Brain pericyte (primary cell): ENCODE measurements at regions not wholly inside any gene's neighbourhood (a gene's known extent, or its start where the extent isn't known, plus 50 kb on each side); places are given as distances from the start of the nearest gene placed in this dataset.
"Not testable (repeated sequence)": the region's sequence is repeated elsewhere in the genome, so short reads cannot be mapped to it uniquely, and the experiment has no call there.

ENCODE experiments used
- DNase-seq: peaks from one replicate; pipeline ENCODE4 v3.0.0-alpha.2; 2012; ENCODE audit warnings: low read depth, low spot score

GRCh38 chr18:22700920-22701319, 232.2 kb upstream of the RBBP8 start:
- no peak for DNase-seq

- no peak for DNase-seq
These were observed 231.8 kb upstream of the RBBP8 start for GRCh38 chr18:22701326-22701725.

GRCh38 chr18:22701795-22702194, 231.3 kb upstream of the RBBP8 start:
- no peak for DNase-seq

DNA sequence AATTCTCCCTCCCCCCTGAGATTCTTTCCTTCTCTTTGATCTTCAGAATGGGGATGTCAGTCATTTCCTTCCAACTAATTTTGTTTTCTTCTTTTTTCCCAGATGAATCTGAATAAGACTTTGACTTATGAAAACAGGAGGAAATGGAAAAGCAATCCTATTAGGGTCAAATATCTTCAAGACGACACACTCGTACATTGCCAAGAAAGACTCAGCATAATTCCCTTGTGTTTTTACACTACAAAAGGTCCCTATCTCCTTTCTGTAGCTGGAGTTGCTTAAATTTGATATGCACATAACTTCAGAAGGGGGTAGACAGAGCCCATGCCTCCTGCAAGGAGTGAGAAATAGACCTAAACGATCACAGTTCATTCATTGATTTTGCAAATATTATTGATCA, 230.3 kb upstream of the RBBP8 start:
- DNase-seq, result no peak

GRCh38 chr18:22703883-22704585, 229.1 kb upstream of the RBBP8 start:
- no peak for DNase-seq

DNA sequence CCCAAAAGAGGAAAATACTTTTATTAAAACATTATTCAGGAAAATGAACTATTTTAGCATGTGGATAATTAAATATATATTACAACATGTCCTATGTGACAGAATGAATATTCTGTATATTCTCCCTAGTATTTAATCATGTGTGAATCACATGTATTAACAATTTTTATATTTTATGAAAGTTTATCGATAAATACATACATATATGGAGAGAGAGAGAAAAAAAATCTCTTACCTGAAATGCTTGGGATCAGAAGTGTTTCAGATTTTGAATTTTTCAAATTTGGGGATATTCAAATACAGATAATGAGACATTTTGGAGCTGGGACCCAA, 228.6 kb upstream of the RBBP8 start:
- no peak for DNase-seq

DNA sequence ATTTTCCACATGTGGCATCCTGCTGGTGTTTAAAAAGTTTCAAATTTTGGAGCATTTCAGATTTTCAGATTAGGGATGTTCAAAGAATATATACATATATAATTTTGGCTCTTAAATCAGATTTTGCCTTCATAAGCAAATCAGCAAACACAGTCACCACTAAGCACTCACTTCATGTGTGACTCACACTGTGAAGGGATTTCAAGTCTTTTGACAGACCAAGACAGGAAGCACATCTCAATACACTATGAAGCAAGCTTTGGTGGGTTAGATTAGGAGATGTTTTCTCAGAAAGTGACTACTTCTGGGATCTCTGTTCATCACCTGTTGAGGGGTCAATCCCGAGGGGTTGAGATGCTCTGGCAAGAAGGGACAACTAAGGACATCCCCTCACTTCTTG, 227.8 kb upstream of the RBBP8 start:
- DNase-seq, result no peak

- DNase-seq, result not testable (repeated sequence)
These were observed 227.1 kb upstream of the RBBP8 start for GRCh38 chr18:22706025-22706424.

- no peak for DNase-seq
These were observed 223.7 kb upstream of the RBBP8 start for GRCh38 chr18:22709288-22710060.

DNA sequence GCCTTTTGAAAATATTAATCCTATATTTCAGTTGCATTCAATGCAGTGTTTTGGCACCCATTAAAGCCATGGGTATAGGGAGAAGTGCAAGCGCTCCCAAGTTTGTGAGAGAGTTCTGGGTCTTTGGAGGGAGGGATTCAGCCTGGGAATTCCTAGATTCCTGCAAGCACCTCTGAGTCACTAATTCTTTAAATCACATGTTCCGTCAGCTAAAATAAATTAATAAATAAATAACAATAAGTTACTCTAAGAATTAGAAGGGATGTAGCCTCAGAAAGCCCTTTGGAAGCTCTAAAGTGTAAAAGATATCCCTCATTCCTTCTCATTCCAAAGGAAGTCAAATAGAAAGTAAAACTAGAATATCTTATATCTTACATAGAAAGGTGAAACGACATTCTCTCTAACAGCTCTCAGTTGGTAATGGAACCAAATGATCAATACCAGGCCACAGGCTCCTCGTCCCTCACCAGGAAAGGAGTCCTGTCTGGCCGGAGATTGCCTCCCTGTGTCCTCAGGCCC, 222.4 kb upstream of the RBBP8 start:
- no peak for DNase-seq

GRCh38 chr18:22711192-22711685, 221.9 kb upstream of the RBBP8 start:
- no peak for DNase-seq

DNA sequence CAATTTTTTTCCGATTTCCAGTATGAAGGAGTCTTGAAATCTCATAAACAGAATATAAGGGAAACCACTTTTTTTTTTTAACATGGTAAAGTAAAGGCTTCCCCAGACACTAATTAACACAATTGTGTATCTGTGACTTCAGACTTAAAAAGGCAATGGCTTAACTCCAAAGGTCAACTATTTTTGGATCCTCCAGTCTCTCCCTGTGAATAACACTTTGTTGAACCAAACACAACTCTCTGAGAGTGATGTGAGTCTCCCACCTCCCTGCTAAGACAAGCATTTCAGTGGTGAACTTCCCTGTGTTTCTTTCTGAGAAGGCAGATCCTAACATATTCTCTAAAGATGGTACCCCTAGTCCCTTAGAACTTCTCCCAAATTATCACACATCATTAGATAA, 219.6 kb upstream of the RBBP8 start:
- no peak for DNase-seq

DNA sequence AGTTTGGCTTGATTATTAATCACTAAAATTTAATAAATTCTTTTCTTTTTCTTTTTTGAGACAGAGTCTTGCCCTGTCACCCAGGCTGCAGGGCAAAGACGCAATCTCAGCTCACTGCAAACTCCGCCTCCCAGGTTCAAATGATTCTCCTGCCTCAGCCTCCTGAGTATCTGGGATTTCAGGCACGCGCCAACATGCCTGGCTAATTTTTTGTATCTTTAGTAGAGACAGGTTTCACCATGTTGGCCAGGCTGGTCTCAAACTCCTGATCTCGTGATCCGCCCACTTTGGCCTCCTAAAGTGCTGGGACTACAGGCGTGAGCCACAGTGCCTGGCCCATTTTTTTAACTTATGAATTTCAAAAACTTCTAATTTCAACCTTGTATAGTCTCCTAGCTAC, 215.6 kb upstream of the RBBP8 start:
- DNase-seq, result not testable (repeated sequence)

GRCh38 chr18:22723221-22723620, 209.9 kb upstream of the RBBP8 start:
- no peak for DNase-seq

GRCh38 chr18:22723773-22724172, 209.4 kb upstream of the RBBP8 start:
- DNase-seq, result no peak

- DNase-seq, result no peak
These were observed 206.7 kb upstream of the RBBP8 start for GRCh38 chr18:22726469-22726868.

GRCh38 chr18:22728016-22728415, 205.1 kb upstream of the RBBP8 start:
- no peak for DNase-seq

DNA sequence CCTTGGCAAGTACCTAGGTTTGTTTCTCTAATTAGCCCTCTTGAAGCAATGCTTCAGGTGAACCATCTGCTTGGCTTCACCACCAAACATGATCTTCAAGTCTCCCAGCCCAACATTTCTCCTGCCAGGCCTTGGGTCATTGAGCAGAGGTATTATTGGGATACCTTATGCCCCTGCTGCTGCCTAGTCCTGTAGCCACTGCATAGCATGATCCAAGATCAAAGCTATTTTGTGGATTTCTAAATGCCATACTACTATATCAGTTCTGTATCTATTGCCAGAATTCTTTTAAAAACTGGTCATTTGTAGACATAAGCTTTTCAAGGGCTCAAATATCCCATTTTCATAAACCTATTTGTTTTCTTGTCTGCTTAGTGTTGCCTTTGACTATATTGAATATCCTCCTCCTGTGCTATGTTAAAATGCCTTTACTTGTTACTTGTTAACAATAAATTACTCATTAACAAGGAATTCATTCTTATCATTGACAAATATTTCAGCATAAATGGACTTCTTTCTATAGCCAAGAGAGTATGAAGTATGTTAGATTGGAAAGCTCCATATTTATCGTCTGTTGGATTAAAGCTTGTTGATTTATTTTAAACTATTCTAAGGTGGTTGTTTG, 204.5 kb upstream of the RBBP8 start:
- no peak for DNase-seq

DNA sequence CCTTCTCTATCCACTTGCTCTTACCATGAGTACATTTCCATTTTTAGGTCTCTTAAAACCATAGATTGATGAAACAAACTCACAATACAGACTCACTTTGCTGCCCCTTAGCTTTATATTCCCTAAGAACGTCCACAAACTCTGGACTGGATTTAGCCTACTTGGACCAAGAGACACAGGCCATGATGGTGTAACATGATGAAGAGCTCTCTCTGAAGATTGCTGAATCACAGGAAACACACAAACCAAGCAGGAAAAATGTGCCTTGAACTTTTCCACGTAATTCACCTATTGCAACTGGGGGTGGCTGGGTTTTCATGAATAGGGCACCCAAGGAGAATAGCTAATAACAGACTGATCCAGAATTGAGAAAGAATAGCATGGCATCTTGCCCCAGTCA, 201.7 kb upstream of the RBBP8 start:
- DNase-seq, result no peak

DNA sequence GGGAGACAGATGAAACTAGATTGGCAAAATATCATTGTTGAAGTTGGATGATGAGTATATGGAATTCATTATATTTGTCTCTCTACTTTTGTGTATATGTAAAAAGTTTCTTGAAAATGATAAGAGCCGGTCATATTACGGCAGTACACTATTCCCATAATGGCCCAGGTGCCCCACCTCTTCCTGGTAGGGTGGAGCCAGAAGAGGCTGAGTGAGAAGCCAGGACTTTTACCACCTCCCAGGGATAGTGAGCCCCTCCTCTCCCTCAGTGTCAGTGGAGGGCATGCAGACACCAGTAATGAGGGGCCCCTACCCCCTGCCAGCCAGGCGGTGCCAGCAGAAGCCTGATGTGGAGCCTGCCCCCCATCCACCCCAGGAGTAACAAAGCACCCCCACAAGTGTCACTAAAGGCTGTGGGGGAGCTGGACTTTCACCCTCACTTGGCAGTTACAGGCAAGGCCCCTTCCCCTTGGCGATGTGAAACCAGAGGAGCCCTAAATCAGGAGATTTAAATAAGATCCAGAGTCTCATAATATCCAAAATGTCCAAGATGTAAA, 198.9 kb upstream of the RBBP8 start:
- DNase-seq, result no peak

GRCh38 chr18:22734791-22735627, 198.1 kb upstream of the RBBP8 start:
- no peak for DNase-seq
